ENCODE measurements at regions not wholly inside any gene's neighbourhood (a gene's known extent, or its start where the extent isn't known, plus 50 kb on each side); places are given as distances from the start of the nearest gene placed in this dataset.
"Not testable (repeated sequence)": the region's sequence is repeated elsewhere in the genome, so short reads cannot be mapped to it uniquely, and the experiment has no call there.

DNA sequence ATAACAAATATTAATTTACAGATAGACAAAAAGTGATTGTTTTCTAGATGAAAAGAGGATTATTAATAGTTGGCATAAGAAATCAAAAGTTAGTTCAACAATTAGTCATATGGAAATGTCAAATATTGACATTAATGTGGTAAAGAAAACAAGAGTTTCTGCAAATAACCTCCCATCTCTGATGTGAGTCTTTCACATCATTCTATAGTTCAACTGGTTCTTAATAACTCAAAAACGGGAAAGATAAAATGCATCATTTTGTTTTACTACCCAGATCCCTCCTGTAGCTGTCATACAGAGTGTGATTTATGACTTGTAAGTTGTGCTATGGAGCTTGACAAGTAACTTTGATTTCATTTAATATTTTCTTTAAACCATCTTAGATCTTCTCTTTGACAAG is 594.8 kb downstream of the ZWINT start:
- FAIRE-seq (no peak), DNase-seq (ENCODE audit: low spot score) (no peak)

GRCh38 chr10:55750458-55750857 is 610.6 kb downstream of the ZWINT start:
- no peak for DNase-seq (ENCODE audit: low spot score)
- no peak for FAIRE-seq

DNA sequence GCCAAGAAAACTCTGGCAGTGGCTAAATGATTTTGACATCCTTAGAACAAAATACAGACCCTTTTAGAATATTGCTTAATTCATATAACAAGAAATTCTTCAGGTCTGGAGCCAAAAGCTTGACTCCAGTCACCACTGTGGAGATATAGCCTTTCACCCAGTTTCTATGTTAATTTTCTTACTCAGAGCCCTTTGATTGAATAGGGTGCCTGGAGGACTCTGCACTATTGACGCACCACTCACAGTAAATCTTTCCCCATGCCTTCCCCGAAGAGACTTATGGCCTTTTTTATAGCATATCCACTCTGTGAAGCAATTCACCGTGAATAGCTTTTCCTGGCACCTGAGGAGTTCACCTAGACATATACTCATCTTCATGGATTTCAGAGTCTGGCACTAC is 613.8 kb downstream of the ZWINT start:
- no peak for DNase-seq (ENCODE audit: low spot score)
- no peak for FAIRE-seq

GRCh38 chr10:55746002-55746401 is 615.1 kb downstream of the ZWINT start:
- FAIRE-seq = no peak
- DNase-seq (ENCODE audit: low spot score) = no peak

DNA sequence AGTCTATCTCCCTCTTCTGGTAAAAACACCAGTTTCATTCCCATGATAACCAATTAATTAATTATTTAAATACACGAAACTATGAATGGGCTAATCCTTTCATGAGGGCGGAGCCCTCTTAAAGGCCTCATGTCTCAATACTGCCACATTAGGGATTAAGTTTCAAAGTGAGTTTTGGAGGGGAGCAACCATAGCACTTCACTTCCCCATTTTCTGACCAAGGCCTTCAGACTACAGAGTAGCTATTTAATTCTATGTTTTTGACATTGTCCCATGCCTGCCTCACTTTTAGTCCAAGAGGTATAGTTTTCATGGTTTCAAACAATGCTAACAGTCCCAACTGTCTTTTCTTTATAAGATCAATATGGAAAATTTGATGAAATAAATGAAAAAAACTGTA is 618.6 kb downstream of the ZWINT start:
- DNase-seq (ENCODE audit: low spot score) = no peak
- FAIRE-seq = no peak

DNA sequence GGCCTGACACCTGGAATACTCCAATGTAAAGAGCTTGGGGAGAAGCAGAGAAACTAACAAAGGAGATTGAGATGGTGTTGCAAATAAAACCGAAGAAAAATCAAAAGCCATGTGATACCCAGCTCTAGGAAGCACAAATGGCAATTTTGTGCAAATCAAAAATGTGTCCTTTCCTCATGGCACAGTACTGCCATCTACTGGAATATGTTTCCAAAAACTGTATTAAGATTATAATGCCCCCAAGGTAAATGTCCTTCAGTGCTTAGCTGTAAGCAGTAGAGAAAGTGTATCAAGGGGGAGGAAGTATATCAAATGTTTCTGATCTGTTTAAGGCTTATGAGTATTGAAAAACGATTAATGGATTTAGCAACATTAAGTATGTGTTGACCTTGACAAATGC is 620.3 kb downstream of the ZWINT start:
- not testable (repeated sequence) for FAIRE-seq

GRCh38 chr10:55740110-55740509 is 620.9 kb downstream of the ZWINT start:
- no peak for DNase-seq (ENCODE audit: low spot score)
- no peak for FAIRE-seq

More for the DNA sequence above, 620.3 kb downstream of the ZWINT start:
- DNase-seq (ENCODE audit: low spot score) = not testable (repeated sequence)

- DNase-seq (ENCODE audit: low spot score) (no peak), FAIRE-seq (no peak)
Measured at GRCh38 chr10:55734112-55734511, 626.9 kb downstream of the ZWINT start.

GRCh38 chr10:55704950-55705349 is 656.1 kb downstream of the ZWINT start:
- FAIRE-seq (peak; percentile 17), DNase-seq (ENCODE audit: low spot score) (no peak)

GRCh38 chr10:55668326-55668922 is 692.6 kb downstream of the ZWINT start:
- DNase-seq (ENCODE audit: low spot score) = no peak
- no peak for FAIRE-seq

DNA sequence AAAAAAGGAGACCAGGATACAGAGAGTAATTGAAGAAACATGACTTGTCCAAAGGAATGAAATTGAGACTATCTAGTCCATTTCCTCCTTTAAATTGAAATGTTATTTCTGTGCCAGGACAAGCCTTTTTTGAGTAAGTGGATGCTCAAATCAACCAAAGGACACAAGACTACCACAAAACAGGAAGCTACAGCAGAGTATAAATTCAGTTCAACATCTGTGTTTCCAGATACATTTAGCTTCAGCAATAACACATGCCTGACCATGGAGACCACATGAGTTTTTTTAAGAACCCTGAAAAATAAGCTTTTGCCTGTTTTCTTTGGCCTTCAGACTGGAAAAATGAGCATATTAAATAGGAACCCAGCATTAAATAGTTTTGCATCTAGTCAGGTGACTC is 707.5 kb downstream of the ZWINT start:
- DNase-seq (ENCODE audit: low spot score) = no peak
- FAIRE-seq = no peak

DNA sequence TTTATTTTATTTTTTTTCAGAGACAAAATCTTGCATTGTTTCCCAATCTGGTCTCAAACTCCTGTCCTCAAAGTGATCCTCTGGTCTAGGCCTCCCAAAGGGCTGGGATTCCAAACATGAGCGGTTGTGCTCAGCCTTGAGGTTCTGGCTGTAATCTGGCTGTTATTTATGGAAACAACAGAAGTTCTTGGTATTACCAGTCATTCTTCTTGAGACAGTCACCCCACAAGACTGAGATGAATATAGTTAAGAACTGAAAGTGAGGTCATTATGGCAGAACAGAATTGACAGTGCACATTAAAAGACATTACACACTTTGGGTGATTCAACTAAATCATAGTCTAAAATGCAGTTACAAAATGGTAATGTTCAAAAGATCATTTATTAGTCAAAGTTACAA is 719.5 kb downstream of the ZWINT start:
- FAIRE-seq = no peak
- no peak for DNase-seq (ENCODE audit: low spot score)

DNA sequence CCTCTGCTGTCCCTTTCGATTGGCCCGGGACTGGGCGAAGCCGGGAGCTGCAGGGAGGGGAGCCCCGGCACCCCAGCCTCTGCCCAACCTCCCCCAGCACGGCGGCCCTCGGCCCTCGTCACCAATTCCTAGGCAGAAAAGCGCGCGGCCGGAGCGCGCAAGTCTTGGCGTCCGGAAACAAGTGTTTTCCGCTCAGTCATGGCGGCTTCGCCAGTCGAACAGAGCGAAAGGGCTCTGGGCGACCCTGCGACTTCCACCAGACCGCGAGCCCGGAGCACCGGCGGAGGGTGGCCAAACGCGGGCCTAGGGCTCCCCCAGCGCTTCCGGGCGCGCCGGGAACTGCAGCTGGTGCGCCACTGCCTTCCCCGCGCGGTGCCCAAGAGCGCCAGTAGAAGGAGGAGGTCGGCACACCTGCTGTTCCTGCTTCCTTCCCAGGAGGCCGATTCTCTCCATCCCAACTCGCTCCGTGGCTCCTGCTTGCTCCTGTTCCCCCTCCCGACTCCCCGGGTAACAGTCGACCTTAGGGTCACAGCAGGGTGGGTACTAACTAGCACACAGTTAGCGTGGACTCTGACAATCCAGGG is 729.9 kb downstream of the ZWINT start:
- peak; percentile 86 for DNase-seq (ENCODE audit: low spot score)
- no peak for FAIRE-seq

DNA sequence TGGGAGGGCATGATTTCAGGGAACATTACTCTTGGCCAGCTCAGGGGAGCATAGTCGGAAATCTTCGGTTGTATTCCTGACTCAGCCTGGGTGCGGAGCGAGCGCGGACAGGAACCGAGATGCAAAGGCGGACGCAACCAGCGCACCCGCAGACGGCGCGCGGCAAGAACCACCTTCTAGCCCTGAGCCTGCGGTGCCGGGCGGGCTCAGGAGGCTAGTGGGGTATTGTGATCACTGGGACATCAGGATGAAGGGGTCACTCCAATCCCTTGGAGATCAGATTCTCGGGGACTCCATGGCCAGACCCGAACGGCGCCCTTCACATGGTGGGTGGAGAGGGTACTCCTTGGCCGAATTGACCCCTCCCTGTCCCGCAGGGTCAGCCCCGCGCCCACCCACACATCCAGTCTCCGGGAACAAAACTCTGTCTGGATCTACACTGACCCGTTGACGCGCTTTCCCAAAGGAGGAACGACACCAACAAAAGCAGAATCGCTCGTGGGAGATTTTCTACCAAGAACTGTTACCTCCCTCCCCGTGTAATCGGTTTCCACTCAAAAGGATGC is 730.5 kb downstream of the ZWINT start:
- peak; percentile 62 for FAIRE-seq
- DNase-seq (ENCODE audit: low spot score) = no peak

GRCh38 chr10:55629793-55630490 is 731.1 kb downstream of the ZWINT start:
- DNase-seq (ENCODE audit: low spot score) = peak; percentile 4
- FAIRE-seq = peak; percentile 17

DNA sequence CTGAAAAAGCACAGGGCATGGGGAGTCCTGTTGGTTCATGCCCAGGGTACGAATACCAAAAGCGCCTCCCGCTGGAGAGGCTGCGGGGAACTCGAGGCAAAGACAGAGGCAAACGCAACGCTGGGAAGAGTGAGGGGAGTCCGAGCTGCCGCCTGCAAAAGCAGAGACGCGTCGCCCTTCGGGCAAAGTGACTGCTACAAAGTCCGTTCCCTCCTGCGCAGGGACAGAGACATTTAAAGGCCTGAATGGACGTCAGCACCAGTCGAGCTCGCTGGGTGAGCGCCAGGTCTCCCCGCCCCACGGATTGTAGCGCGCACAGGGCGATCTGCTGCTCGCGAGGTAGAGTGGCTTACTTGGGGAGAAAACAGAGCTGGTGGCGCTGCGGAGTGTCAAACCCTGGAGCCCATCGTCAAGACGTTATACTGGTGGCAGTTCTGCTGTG is 732.8 kb downstream of the ZWINT start:
- no peak for FAIRE-seq
- peak; percentile 38 for DNase-seq (ENCODE audit: low spot score)

GRCh38 chr10:55627501-55628051 is 733.5 kb downstream of the ZWINT start:
- FAIRE-seq (no peak), DNase-seq (ENCODE audit: low spot score) (peak; percentile 50)

DNA sequence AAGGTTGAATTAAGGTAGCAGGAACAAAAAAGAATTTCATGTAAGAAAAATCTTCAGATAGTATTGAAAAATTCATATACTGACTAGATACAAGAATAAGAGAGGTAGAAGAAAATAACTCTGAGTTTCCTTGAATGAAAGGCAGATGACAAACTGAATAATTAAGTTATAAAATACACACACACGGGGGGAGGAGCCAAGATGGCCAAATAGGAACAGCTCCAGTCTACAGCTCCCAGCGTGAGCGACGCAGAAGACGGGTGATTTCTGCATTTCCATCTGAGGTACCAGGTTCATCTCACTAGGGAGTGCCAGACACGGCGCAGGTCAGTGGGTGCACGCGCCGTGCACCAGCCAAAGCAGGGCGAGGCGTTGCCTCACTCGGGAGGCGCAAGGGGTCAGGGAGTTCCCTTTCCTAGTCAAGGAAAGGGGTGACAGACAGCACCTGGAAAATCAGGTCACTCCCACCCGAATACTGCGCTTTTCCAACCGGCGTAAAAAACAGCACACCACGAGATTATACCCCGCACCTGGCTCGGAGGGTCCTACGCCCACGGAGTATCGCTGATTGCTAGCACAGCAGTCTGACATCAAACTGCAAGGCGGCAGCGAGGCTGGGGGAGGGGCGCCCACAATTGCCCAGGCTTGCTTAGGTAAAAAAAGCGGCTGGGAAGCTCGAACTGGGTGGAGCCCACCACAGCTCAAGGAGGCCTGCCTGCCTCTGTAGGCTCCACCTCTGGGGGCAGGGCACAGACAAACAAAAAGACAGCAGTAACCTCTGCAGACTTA is 759.2 kb downstream of the ZWINT start:
- peak; percentile 32 for FAIRE-seq

DNA sequence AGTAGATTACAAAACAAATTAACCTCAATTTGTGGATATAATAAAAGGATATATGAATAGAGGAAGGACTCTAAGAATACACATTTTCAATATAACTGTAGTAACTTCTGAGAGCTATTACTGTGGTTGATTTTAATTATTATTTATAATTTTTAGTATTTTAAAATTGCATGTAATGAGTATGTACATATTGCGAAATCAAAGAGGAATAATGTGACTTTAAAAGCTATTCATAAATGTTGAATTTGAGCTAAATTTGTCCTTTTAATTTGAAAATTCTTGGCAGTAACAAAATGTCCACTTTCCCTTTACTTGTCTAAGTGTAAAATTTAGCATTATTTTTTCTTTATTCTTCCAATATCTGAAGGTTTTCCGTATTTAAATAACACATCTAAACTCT is 750.6 kb upstream of the PCDH15 start:
- DNase-seq (ENCODE audit: low spot score) = no peak
- no peak for FAIRE-seq

More for the DNA sequence above, 759.2 kb downstream of the ZWINT start:
- DNase-seq (ENCODE audit: low spot score) = not testable (repeated sequence)

DNA sequence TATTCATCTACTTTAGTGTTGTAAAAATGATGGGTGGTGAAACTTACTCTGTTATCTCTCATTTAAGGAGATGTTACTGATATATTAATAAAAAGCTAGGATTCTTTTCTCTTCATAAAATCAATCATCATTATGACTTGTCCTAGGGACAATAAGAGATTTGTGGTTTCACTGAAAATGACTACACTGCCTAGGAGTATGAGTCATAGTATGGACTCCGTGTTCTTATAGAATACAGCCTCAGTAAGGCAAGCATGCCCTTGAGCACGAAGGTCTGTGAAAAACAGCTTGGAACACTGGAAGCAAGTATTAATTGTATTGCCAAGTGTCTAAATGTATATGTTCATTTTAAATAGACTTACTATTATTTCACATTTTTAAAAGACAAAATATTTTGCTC is 749.2 kb upstream of the PCDH15 start:
- FAIRE-seq (no peak), DNase-seq (ENCODE audit: low spot score) (peak; percentile 57)

GRCh38 chr10:55537497-55537896 is 736.5 kb upstream of the PCDH15 start:
- DNase-seq (ENCODE audit: low spot score); FAIRE-seq: not testable (repeated sequence)

Data from urothelium cell line (cell line).